Large intestine (tissue), 3 donors: ENCODE measurements at regions not wholly inside any gene's neighbourhood (a gene's known extent, or its start where the extent isn't known, plus 50 kb on each side); places are given as distances from the start of the nearest gene placed in this dataset.

Experiments
- DNase-seq, 2 donors: peaks; one replicate each; pipeline versions ENCODE4 v3.0.0 to v3.0.0-alpha.2; 2013
- H3K27ac ChIP-seq: one replicate; pipeline ENCODE4 v1.5.1; 2013; ENCODE audit warnings: low read length
- H3K27me3 ChIP-seq: 2 replicates; pipeline ENCODE4 v1.6.1; 2013; ENCODE audit warnings: low read length; ENCODE audit not compliant: control insufficient read depth, insufficient read depth
- H3K36me3 ChIP-seq: 2 replicates; pipeline ENCODE4 v1.6.1; 2013; ENCODE audit warnings: low read length; ENCODE audit not compliant: control insufficient read depth, insufficient read depth
- H3K4me1 ChIP-seq: one replicate; pipeline ENCODE4 v1.6.1; 2013; ENCODE audit warnings: low read length; ENCODE audit not compliant: control insufficient read depth, insufficient read depth
- H3K4me3 ChIP-seq: one replicate; pipeline ENCODE4 v1.5.1; 2013; ENCODE audit warnings: low read length
- H3K9me3 ChIP-seq: one replicate; pipeline ENCODE4 v1.6.1; 2013; ENCODE audit warnings: mild to moderate bottlenecking, low read depth, low read length, moderate library complexity; ENCODE audit not compliant: control insufficient read depth
- WGBS: methylation state at CpG from one replicate; pipeline ENCODE4 v1.1.5; 2013; ENCODE audit warnings: low lambda C conversion rate; ENCODE audit not compliant: insufficient coverage; 5-methylcytosine and 5-hydroxymethylcytosine counted together

GRCh38 chr21:40901691-40902090, 54.7 kb upstream of the DSCAM start:
- Histone ChIP-seq H3K4me1 (no peaks in the 10 kb centered on the region), H3K36me3 (no peaks in the 10 kb centered on the region), H3K27me3 (no peaks in the 10 kb centered on the region), H3K9me3 (no peaks in the 10 kb centered on the region), H3K27ac (no peak overlapping the region), H3K4me3 (no peak overlapping the region)
- no peak for DNase-seq
- WGBS: no CpG with 5 or more reads among the region's 4 CpGs

- 83% methylated on average over 2 of the region's 3 CpGs for WGBS
Measured at GRCh38 chr21:40902299-40902698, 55.3 kb upstream of the DSCAM start.

GRCh38 chr21:40902993-40903392, 56.0 kb upstream of the DSCAM start:
- Histone ChIP-seq H3K36me3 (no peaks in the 10 kb centered on the region), H3K27ac (no peak overlapping the region), H3K4me1 (no peaks in the 10 kb centered on the region), H3K4me3 (no peak overlapping the region), H3K27me3 (no peaks in the 10 kb centered on the region), H3K9me3 (no peaks in the 10 kb centered on the region)
- DNase-seq: no peak
- no CpG with 5 or more reads among the region's 3 CpGs for WGBS

More at GRCh38 chr21:40902299-40902698, 55.3 kb upstream of the DSCAM start:
- H3K4me1 ChIP-seq: no peaks in the 10 kb centered on the region
- H3K9me3 ChIP-seq: no peaks in the 10 kb centered on the region
- no peak for DNase-seq
- no peak overlapping the region for H3K4me3 ChIP-seq
- no peaks in the 10 kb centered on the region for H3K36me3 ChIP-seq
- H3K27me3 ChIP-seq: no peaks in the 10 kb centered on the region
- no peak overlapping the region for H3K27ac ChIP-seq

- no CpG with 5 or more reads among the region's 3 CpGs for WGBS
Measured at GRCh38 chr21:40905251-40905650, 58.3 kb upstream of the DSCAM start.

GRCh38 chr21:40912375-40912774, 65.4 kb upstream of the DSCAM start:
- H3K9me3 ChIP-seq: no peaks in the 10 kb centered on the region
- H3K36me3 ChIP-seq: no peaks in the 10 kb centered on the region
- H3K4me3 ChIP-seq: no peak overlapping the region
- 100% methylated on average over 1 of the region's 5 CpGs for WGBS
- H3K4me1 ChIP-seq: no peaks in the 10 kb centered on the region
- H3K27me3 ChIP-seq: no peaks in the 10 kb centered on the region
- H3K27ac ChIP-seq: no peak overlapping the region
- no peak for DNase-seq

More at GRCh38 chr21:40905251-40905650, 58.3 kb upstream of the DSCAM start:
- H3K9me3 ChIP-seq: no peaks in the 10 kb centered on the region
- no peaks in the 10 kb centered on the region for H3K36me3 ChIP-seq
- H3K4me1 ChIP-seq: no peaks in the 10 kb centered on the region
- no peaks in the 10 kb centered on the region for H3K27me3 ChIP-seq
- H3K4me3 ChIP-seq: no peak overlapping the region
- no peak overlapping the region for H3K27ac ChIP-seq
- DNase-seq: no peak

GRCh38 chr21:40915114-40915513, 68.2 kb upstream of the DSCAM start:
- H3K4me3 ChIP-seq: no peak overlapping the region
- H3K27me3 ChIP-seq: no peaks in the 10 kb centered on the region
- no peak for DNase-seq
- no peaks in the 10 kb centered on the region for H3K36me3 ChIP-seq
- no peaks in the 10 kb centered on the region for H3K9me3 ChIP-seq
- H3K4me1 ChIP-seq: no peaks in the 10 kb centered on the region
- no CpG with 5 or more reads among the region's 6 CpGs for WGBS
- no peak overlapping the region for H3K27ac ChIP-seq

GRCh38 chr21:40923407-40923806, 76.4 kb upstream of the DSCAM start:
- no peaks in the 10 kb centered on the region for H3K27me3 ChIP-seq
- no peaks in the 10 kb centered on the region for H3K4me1 ChIP-seq
- no peak overlapping the region for H3K4me3 ChIP-seq
- H3K36me3 ChIP-seq: no peaks in the 10 kb centered on the region
- no CpG with 5 or more reads among the region's 8 CpGs for WGBS
- no peak overlapping the region for H3K27ac ChIP-seq
- no peaks in the 10 kb centered on the region for H3K9me3 ChIP-seq
- no peak for DNase-seq

- no peaks in the 10 kb centered on the region for H3K4me1 ChIP-seq
- H3K9me3 ChIP-seq: no peaks in the 10 kb centered on the region
- no peak overlapping the region for H3K27ac ChIP-seq
- H3K4me3 ChIP-seq: no peak overlapping the region
- no peaks in the 10 kb centered on the region for H3K27me3 ChIP-seq
- DNase-seq: no peak
- no CpG with 5 or more reads among the region's 7 CpGs for WGBS
- no peaks in the 10 kb centered on the region for H3K36me3 ChIP-seq
Measured at GRCh38 chr21:40923901-40924300, 76.9 kb upstream of the DSCAM start.

GRCh38 chr21:40924641-40925040, 77.7 kb upstream of the DSCAM start:
- no peaks in the 10 kb centered on the region for H3K9me3 ChIP-seq
- no CpG with 5 or more reads among the region's 9 CpGs for WGBS
- DNase-seq: no peak
- no peak overlapping the region for H3K27ac ChIP-seq
- H3K36me3 ChIP-seq: no peaks in the 10 kb centered on the region
- H3K4me1 ChIP-seq: no peaks in the 10 kb centered on the region
- H3K4me3 ChIP-seq: no peak overlapping the region
- no peaks in the 10 kb centered on the region for H3K27me3 ChIP-seq

- H3K27me3 ChIP-seq: no peaks in the 10 kb centered on the region
- H3K27ac ChIP-seq: no peak overlapping the region
- no peak overlapping the region for H3K4me3 ChIP-seq
- no peak for DNase-seq
- H3K9me3 ChIP-seq: no peaks in the 10 kb centered on the region
- no peaks in the 10 kb centered on the region for H3K36me3 ChIP-seq
- no peaks in the 10 kb centered on the region for H3K4me1 ChIP-seq
Measured at GRCh38 chr21:40926238-40926637, 79.3 kb upstream of the DSCAM start.

- Histone ChIP-seq H3K9me3 (no peaks in the 10 kb centered on the region), H3K36me3 (no peaks in the 10 kb centered on the region), H3K27me3 (no peaks in the 10 kb centered on the region), H3K4me1 (no peaks in the 10 kb centered on the region), H3K27ac (no peak overlapping the region), H3K4me3 (no peak overlapping the region)
- WGBS: 83% methylated on average over 1 of the region's 2 CpGs
- no peak for DNase-seq
Measured at GRCh38 chr21:40929833-40930232, 82.9 kb upstream of the DSCAM start.
